ENCODE measurements at regions not wholly inside any gene's neighbourhood (a gene's known extent, or its start where the extent isn't known, plus 50 kb on each side); places are given as distances from the start of the nearest gene placed in this dataset.
A peak's percentile ranks its signal among the peaks of the same experiment; 100 is the strongest.

- Histone ChIP-seq H3K27me3 (no peaks in the 10 kb centered on the region), H3K36me3 (ENCODE audit: low read depth, missing control alignments) (no peaks in the 10 kb centered on the region), H3K4me3 (no peak overlapping the region), H3K4me1 (no peaks in the 10 kb centered on the region), H3K9me3 (no peaks in the 10 kb centered on the region), H3K27ac (peak overlapping the region in 1 of 2 donors; percentile 33)
- TF ChIP-seq CTCF (IDR thresholded peaks at IDR 0.05) (no peak), POLR2A (IDR thresholded peaks at IDR 0.05) (no peak)
- intact Hi-C loops (cut with DNase I; ENCODE audit: low total_unique reads) = no loop called here
- no peak for DNase-seq
These were observed 113.3 kb upstream of the AGTR1 start for GRCh38 chr3:148584438-148584837.

GRCh38 chr3:148585671-148586379 lies 111.9 kb upstream of the AGTR1 start:
- Histone ChIP-seq H3K27me3 (no peaks in the 10 kb centered on the region), H3K9me3 (no peaks in the 10 kb centered on the region), H3K4me1 (no peaks in the 10 kb centered on the region), H3K36me3 (ENCODE audit: low read depth, missing control alignments) (no peaks in the 10 kb centered on the region), H3K4me3 (no peak overlapping the region), H3K27ac (no peak overlapping the region)
- TF ChIP-seq CTCF (IDR thresholded peaks at IDR 0.05) (no peak), POLR2A (IDR thresholded peaks at IDR 0.05) (no peak)
- no peak for DNase-seq
- WGBS, 2 donors = 71 to 75% methylated on average over 5 of the region's 5 CpGs
- intact Hi-C loops (cut with DNase I; ENCODE audit: low total_unique reads) = no loop called here

GRCh38 chr3:148588291-148588690 lies 109.4 kb upstream of the AGTR1 start:
- H3K36me3 ChIP-seq (ENCODE audit: low read depth, missing control alignments) = no peaks in the 10 kb centered on the region
- intact Hi-C loops (cut with DNase I; ENCODE audit: low total_unique reads) = no loop called here
- no peaks in the 10 kb centered on the region for H3K9me3 ChIP-seq
- no peak overlapping the region for H3K27ac ChIP-seq
- no peaks in the 10 kb centered on the region for H3K4me1 ChIP-seq
- no peak overlapping the region for H3K4me3 ChIP-seq
- WGBS, 2 donors = 84 to 95% methylated on average over 2 of the region's 2 CpGs
- no peak for TF ChIP-seq POLR2A (IDR thresholded peaks at IDR 0.05)
- H3K27me3 ChIP-seq = no peaks in the 10 kb centered on the region
- DNase-seq = peak; percentile 15

- 87 to 96% methylated on average over 3 of the region's 3 CpGs for WGBS, 2 donors
- DNase-seq = no peak
- H3K4me3 ChIP-seq = no peak overlapping the region
- no peak overlapping the region for H3K27ac ChIP-seq
- H3K4me1 ChIP-seq = no peaks in the 10 kb centered on the region
- no peaks in the 10 kb centered on the region for H3K27me3 ChIP-seq
- intact Hi-C loops (cut with DNase I; ENCODE audit: low total_unique reads) = no loop called here
- no peaks in the 10 kb centered on the region for H3K36me3 ChIP-seq (ENCODE audit: low read depth, missing control alignments)
- TF ChIP-seq POLR2A (IDR thresholded peaks at IDR 0.05) = no peak
- TF ChIP-seq CTCF (IDR thresholded peaks at IDR 0.05) = no peak
- H3K9me3 ChIP-seq = no peaks in the 10 kb centered on the region
These were observed 106.2 kb upstream of the AGTR1 start for GRCh38 chr3:148591525-148591924.

GRCh38 chr3:148598619-148599018 lies 99.1 kb upstream of the AGTR1 start:
- H3K9me3 ChIP-seq = no peaks in the 10 kb centered on the region
- H3K4me3 ChIP-seq = no peak overlapping the region
- no peak for TF ChIP-seq POLR2A (IDR thresholded peaks at IDR 0.05)
- TF ChIP-seq CTCF (IDR thresholded peaks at IDR 0.05) = no peak
- peaks cover 6% of the 10 kb centered on the region for H3K4me1 ChIP-seq
- no peaks in the 10 kb centered on the region for H3K27me3 ChIP-seq
- intact Hi-C loops (cut with DNase I; ENCODE audit: low total_unique reads) = no loop called here
- no peak overlapping the region for H3K27ac ChIP-seq
- no peaks in the 10 kb centered on the region for H3K36me3 ChIP-seq (ENCODE audit: low read depth, missing control alignments)
- DNase-seq = no peak
- WGBS, 2 donors = 87 to 91% methylated on average over 2 of the region's 2 CpGs
